Adrenal gland (tissue), 9 donors: ENCODE measurements at regions not wholly inside any gene's neighbourhood (a gene's known extent, or its start where the extent isn't known, plus 50 kb on each side); places are given as distances from the start of the nearest gene placed in this dataset.

Source experiments
- DNase-seq, 7 donors: peaks; one replicate each; pipeline ENCODE4 v3.0.0-alpha.2; 2019 to 2020
- H3K27ac ChIP-seq, 5 donors: fragments of 200-600 bp; sonication (generic) in 4 of 5; 1 replicate in 3 of 5; 2 replicates in 2 of 5; pipeline versions ENCODE4 v1.5.1 to v1.8.0; 2016 to 2020; ENCODE audit warnings: mild to moderate bottlenecking in 1 of 5
- H3K27me3 ChIP-seq: fragments of 200-600 bp; 2 replicates; pipeline ENCODE4 v1.8.0; 2021
- H3K36me3 ChIP-seq, 2 donors: fragments of 200-600 bp; replicated peaks in 1 of 2; 1 replicate in 1 of 2; 2 replicates in 1 of 2; pipeline versions ENCODE4 v1.5.1 to v1.8.0; 2018 to 2022
- H3K4me1 ChIP-seq, 2 donors: fragments of 200-600 bp; replicated peaks in 1 of 2; 1 replicate in 1 of 2; 2 replicates in 1 of 2; pipeline versions ENCODE4 v1.5.1 to v1.8.0; 2018 to 2021
- H3K4me3 ChIP-seq, 4 donors: fragments of 200-600 bp; sonication (generic) in 3 of 4; one replicate each; pipeline ENCODE4 v1.5.1; 2016 to 2018
- H3K9me3 ChIP-seq, 3 donors: fragments of 200-600 bp; sonication (generic) in 1 of 3; replicated peaks in 1 of 3; 1 replicate in 2 of 3; 2 replicates in 1 of 3; pipeline versions ENCODE4 v1.5.1 to v1.8.0; 2016 to 2021
- POLR2A ChIP-seq, 2 donors: fragments of 450-650 bp; IDR thresholded peaks; one replicate each; pipeline ENCODE4 v1.6.1; 2017; ENCODE audit warnings: antibody characterized with exemption in 2 of 2, mild to moderate bottlenecking in 2 of 2, moderate library complexity in 1 of 2
- WGBS, 4 donors: extraction: QIAGEN DNeasy Blood & Tissue Kit in 2 of 4; methylation state at CpG; one replicate each; pipeline versions ENCODE4 v1.1.5 to v1.1.7; 2013 to 2017; 5-methylcytosine and 5-hydroxymethylcytosine counted together
- intact Hi-C, 2 donors: fragments of 100-400 bp; cut with DNase I; formaldehyde crosslinking; loops; one replicate each; pipeline versions ENCODE4 v1.14.1 to v1.15.0; 2022 to 2023
- TF ChIP-seq, protein P1 (sequence below), 6 experiments: fragments of 450-650 bp in 4 of 6; fragments of 200-600 bp in 2 of 6; sonication (generic) in 1 of 6; IDR thresholded peaks; 1 replicate in 5 of 6; 2 replicates in 1 of 6; pipeline versions ENCODE4 v1.5.1 to v1.8.0; 2016 to 2021; ENCODE audit warnings: antibody characterized with exemption in 6 of 6, mild to moderate bottlenecking in 2 of 6, moderate library complexity in 1 of 6
- donor health status: healthy with polysubstance abuse.
- donor health status: Bipolar disorder and iron deficiency.
- donor health status: DM: yes; HTN: yes; CAD: no.
- donor health status: DM: no; HTN: no; CAD: no.
- donor health status: DM: no; HTN: no; CAD: no.

DNA sequence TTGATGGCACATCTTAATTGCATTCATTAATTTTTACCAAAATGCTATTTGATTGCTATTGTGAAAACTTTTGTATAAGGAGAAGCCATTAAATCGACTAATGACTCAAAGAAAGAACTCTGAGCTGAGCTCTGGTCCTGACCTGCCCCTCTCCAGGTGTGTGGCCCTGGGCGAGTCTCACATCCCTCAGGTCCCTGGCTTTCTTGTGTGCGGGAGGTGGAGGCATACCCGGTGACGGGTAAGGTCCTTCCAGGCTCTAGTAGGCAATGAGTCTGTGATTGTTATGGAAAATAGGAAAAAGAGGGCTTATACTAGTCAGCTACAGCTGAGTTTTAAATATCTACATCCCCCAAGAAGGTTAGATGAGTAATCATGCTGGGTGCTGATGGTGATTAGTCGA lies 248.1 kb downstream of the GATA3 start:
- Histone ChIP-seq H3K4me1 (no peaks in the 10 kb centered on the region), H3K36me3 (no peaks in the 10 kb centered on the region), H3K27me3 (peaks cover 6% of the 10 kb centered on the region), H3K4me3 (no peak overlapping the region), H3K9me3 (no peaks in the 10 kb centered on the region), H3K27ac (no peak overlapping the region)
- WGBS, 4 donors, result 61 to 78% (median 71%) methylated on average over 6 of the region's 6 CpGs
- no peak for TF ChIP-seq POLR2A (IDR thresholded peaks at IDR 0.05)
- TF ChIP-seq, protein P1, sequence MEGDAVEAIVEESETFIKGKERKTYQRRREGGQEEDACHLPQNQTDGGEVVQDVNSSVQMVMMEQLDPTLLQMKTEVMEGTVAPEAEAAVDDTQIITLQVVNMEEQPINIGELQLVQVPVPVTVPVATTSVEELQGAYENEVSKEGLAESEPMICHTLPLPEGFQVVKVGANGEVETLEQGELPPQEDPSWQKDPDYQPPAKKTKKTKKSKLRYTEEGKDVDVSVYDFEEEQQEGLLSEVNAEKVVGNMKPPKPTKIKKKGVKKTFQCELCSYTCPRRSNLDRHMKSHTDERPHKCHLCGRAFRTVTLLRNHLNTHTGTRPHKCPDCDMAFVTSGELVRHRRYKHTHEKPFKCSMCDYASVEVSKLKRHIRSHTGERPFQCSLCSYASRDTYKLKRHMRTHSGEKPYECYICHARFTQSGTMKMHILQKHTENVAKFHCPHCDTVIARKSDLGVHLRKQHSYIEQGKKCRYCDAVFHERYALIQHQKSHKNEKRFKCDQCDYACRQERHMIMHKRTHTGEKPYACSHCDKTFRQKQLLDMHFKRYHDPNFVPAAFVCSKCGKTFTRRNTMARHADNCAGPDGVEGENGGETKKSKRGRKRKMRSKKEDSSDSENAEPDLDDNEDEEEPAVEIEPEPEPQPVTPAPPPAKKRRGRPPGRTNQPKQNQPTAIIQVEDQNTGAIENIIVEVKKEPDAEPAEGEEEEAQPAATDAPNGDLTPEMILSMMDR (IDR thresholded peaks at IDR 0.05), result no peak
- intact Hi-C loops, result no loop called here
- DNase-seq, result no peak

DNA sequence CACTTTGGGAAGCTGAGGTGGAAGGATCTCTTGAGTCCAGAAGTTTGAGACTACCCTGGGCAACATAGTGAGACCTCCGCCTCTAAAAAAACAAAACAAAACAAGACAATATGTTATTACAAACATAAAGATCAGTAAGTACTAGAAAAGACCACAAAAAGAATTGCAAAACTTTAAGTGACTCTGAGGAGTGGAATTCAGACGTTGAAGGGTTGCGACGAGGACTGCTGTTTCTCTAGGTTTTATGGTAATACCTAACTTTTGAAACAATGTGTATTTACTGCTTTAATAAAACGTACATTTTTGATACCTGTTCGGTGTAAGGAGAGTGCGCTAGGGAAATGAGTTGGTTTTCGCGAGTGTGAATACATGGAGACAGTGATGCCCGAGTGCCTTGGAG lies 250.4 kb downstream of the GATA3 start:
- Histone ChIP-seq H3K27me3 (no peaks in the 10 kb centered on the region), H3K27ac (no peak overlapping the region), H3K36me3 (no peaks in the 10 kb centered on the region), H3K4me1 (no peaks in the 10 kb centered on the region), H3K9me3 (no peaks in the 10 kb centered on the region), H3K4me3 (no peak overlapping the region)
- no peak for TF ChIP-seq POLR2A (IDR thresholded peaks at IDR 0.05)
- TF ChIP-seq, protein P1 (IDR thresholded peaks at IDR 0.05), result no peak
- intact Hi-C loops, result no loop called here
- DNase-seq, result no peak
- WGBS, 4 donors, result 80 to 87% (median 83%) methylated on average over 10 of the region's 10 CpGs

DNA sequence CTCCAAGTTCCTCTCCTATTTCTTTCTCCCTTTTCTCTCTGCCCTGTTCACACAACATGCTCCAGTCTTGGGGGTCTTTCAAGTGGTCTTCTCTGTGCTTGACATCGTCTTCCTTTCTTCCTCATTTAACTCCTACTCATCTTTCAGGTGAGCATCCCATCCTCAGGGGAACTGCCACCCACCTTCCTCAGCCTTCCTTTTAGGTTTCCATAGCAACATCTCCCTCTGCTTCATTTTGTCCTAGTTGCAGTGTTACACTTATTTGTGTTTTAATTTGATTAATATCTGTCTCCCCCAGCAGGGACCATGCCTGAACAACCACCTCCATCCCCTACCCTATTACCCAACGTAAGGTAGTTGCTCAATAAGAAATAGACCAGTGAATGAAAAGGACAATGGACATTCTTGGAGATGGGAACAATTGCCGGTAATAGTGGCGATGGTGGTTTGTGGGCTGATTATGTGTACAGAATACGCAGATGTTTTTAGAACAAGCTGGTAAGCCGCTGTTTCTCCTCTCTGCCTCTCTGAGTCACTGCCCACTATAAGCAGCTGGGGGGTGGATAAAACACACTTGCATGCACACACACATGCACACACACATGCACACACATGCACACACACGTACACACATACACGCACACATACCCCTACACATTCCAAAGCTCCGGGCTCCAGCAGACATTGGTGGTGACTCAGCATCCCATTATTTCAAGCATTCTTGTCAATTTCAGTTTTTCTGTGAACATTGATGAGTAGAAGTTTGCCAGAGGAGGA lies 251.6 kb downstream of the GATA3 start:
- intact Hi-C loops, result no loop called here
- H3K9me3 ChIP-seq, result no peaks in the 10 kb centered on the region
- H3K36me3 ChIP-seq, result no peaks in the 10 kb centered on the region
- no peaks in the 10 kb centered on the region for H3K4me1 ChIP-seq
- H3K27me3 ChIP-seq, result no peaks in the 10 kb centered on the region
- H3K27ac ChIP-seq, result no peak overlapping the region
- whole genome bisulfite sequencing, 4 donors, result 75 to 84% (median 79%) methylated on average over 9 of the region's 9 CpGs
- DNase-seq, result no peak
- TF ChIP-seq POLR2A (IDR thresholded peaks at IDR 0.05), result no peak
- TF ChIP-seq, protein P1 (IDR thresholded peaks at IDR 0.05), result no peak
- no peak overlapping the region for H3K4me3 ChIP-seq

DNA sequence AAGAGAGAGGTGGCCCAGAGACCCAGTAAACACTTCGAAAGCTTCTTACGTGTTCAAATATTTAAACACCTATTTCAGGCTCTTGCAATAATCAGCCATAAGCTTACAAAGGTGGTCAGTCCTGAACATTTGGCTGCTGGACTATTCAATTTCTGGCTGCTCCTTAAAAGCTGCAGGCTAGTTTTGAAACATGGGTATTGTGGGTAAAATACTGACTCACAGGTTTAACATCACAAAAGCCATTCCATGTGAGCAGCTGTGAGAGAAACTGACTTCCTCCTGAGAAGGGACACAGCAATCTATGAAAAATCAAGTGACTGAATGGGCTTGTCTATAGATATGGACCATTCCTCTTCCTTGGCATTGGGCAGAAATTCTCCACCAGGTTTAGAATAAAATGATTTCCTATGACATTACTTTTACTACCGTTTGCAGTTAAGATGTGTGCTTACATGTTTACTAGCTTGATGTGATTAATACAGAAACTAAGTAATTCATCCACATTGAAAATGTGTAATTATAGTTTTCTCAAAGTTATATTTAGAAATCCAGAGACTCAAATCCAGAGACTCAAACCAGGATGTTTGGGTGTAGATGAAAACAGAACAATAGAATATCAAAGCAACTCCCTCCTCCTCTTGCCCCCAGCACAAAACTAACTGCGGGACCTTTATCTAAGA lies 252.3 kb downstream of the GATA3 start:
- Histone ChIP-seq H3K27me3 (no peaks in the 10 kb centered on the region), H3K4me1 (no peaks in the 10 kb centered on the region), H3K4me3 (no peak overlapping the region), H3K36me3 (no peaks in the 10 kb centered on the region), H3K27ac (no peak overlapping the region), H3K9me3 (no peaks in the 10 kb centered on the region)
- WGBS, 4 donors, result 73 to 86% (median 80%) methylated on average over 4 of the region's 4 CpGs
- intact Hi-C loops, result no loop called here
- TF ChIP-seq, protein P1 (IDR thresholded peaks at IDR 0.05), result no peak
- TF ChIP-seq POLR2A (IDR thresholded peaks at IDR 0.05), result no peak
- DNase-seq, result no peak
